Forelimb muscle (tissue), 1 donor: ENCODE measurements at regions not wholly inside any gene's neighbourhood (a gene's known extent, or its start where the extent isn't known, plus 50 kb on each side); places are given as distances from the start of the nearest gene placed in this dataset.
"Not testable (repeated sequence)": the region's sequence is repeated elsewhere in the genome, so short reads cannot be mapped to it uniquely, and the experiment has no call there.

ENCODE experiments used
- DNase-seq: peaks from one replicate; pipeline ENCODE4 v3.0.0-alpha.2; 2013; ENCODE audit warnings: low read depth

DNA sequence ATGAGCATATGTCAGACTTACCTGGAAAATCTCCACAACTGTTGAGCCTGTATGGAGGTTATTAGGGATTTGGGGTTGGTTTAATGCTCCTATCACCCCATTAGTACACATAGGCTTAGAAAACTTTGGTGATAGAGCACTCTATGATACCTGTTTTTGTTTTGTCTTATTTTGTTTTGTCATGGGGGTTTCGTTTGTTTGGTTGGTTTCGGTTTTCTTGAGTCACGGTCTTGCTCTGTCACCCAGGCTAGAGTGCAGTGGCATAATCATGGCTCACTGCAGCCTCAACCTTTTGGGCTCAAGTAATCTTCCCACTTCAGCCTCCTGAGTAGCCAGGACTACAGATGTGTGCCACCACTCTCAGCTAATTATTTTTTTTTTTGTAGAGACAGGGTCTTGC is 70.0 kb downstream of the MZT1 start:
- DNase-seq, result no peak

- no peak for DNase-seq
Measured at GRCh38 chr13:72656357-72656756, 71.1 kb downstream of the MZT1 start.

GRCh38 chr13:72653506-72653905 is 73.9 kb downstream of the MZT1 start:
- DNase-seq, result no peak

- DNase-seq, result no peak
Measured at GRCh38 chr13:72652681-72653080, 74.7 kb downstream of the MZT1 start.

DNA sequence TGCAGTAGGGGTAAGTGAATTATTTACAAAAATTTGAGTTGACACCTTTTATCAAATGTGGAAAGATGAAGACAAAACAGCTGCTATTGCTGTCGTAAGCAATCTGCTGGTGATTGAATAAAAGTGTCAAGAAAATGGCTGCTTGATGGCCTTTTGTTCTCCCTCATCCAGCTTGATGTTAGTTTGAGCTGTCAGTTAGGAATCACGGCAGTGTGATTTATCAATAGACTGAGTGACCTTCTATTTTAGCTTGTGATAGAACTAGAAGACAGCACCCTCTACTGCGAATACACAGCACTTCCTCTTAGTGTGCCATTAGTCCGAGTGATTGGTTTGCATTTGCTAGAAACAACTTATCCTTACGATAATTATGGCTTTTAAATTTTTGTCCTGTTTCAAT is 76.3 kb downstream of the MZT1 start:
- no peak for DNase-seq

- no peak for DNase-seq
Measured at GRCh38 chr13:72650051-72650700, 77.3 kb downstream of the MZT1 start.

DNA sequence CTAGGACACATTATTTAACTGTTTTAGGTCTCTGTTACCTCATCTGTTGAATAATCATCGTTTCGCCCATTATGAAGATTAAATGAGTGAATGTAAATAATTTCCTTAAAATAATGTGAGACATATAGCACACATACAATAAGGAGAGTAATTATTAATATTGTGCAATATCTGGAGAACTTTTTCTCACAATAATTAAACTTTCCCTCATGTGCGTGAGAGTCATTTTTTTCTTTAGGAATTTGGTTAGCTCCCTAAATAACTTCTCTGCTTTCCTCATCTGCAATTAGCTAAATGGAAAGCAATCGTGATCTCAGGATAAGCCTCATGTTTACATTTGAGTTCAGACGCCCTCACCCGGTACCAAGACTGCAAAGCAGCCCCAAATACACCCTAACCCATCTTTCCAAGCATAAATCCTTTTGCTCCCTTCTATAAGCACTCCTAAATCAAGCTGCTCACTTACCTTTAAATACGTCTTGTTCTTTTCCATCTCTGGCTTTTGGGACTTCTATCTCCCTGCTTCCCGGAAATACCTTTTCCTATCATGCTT is 78.8 kb downstream of the MZT1 start:
- DNase-seq, result no peak

DNA sequence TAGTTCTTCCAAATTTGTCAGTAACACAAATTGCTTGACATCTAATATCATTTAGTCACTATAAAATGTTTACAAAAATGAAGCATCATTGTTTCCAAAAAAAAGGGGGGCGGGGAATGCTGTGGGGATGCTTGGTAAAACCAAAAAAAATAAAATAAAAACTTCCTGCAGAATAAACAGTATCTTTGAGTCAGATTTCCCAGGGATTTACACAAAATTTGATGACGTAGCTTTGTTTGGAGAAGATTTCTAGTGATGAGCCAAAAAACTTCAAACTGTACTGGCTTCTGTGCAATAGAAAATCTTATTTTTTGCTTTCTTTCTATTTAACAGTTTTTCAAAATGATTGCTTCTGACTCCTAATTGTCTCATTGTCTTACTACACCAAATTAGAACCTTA is 80.0 kb downstream of the MZT1 start:
- DNase-seq, result no peak

- no peak for DNase-seq
Measured at GRCh38 chr13:72645521-72645920, 81.9 kb downstream of the MZT1 start.

DNA sequence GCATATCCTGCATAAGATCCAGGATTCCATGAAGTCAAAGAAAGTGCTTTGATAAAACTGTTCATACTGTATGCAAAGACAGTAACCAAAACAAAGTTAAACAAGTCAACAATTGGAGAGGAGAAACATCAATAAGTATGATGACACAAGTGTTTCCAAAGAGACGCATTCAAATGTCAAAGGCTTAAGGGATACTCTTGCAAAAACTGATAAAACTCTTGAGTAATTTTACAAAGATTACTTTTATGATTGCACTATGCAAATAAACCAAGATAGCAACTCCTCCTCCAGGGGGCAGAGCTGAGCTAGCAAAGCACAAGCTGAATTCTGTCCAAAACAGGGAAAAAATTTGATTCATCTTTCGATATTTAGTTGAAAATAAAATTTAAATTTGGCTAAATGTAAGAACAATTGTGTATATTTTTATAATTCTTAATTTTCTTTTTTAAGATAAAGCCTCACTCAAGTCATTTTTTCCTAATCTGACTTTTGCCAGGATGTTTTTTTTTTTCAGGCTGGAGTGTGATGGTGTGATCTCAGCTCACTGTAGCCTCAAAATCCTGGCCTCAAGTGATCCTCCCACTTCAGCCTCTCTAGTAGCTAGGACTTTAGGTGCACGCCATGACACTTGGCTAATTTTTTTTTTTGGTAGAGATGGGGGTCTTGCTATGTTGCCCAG is 84.0 kb downstream of the MZT1 start:
- no peak for DNase-seq

- no peak for DNase-seq
Measured at GRCh38 chr13:72639377-72639776, 88.1 kb downstream of the MZT1 start.

DNA sequence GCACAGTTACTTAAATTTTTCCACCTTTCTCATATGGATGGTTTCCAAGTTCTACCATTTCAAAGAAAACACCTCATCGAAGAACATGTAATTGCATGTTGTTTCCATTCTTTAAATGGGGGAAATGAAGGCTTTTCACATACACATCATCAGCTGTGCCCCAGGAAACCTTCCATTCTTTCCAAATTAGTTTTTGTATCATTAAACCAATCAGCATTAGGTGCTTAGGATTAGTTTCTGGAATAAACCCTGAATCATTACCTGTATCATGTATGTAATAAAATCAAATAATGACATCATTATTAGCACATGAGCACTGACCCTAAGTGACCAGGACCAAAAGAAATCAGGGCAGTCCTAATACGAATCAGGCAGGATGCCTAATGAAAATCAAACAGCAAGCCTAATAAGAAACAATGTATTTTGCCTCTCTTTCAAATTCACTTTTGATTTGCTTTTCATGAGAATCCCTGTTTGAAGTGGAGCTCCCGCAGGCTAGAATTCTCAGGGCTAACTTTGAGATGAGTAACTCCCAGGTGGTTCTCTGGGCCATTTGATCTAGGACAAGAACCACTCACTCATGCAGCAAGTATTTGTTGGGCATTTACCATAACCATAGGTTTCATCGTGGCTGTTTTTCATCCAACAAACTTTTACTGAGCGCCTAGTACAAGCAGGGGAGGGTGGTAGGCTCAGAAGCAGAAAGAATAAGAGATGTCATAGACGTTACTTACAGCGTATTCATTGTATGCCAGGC is 89.2 kb downstream of the MZT1 start:
- DNase-seq, result no peak

DNA sequence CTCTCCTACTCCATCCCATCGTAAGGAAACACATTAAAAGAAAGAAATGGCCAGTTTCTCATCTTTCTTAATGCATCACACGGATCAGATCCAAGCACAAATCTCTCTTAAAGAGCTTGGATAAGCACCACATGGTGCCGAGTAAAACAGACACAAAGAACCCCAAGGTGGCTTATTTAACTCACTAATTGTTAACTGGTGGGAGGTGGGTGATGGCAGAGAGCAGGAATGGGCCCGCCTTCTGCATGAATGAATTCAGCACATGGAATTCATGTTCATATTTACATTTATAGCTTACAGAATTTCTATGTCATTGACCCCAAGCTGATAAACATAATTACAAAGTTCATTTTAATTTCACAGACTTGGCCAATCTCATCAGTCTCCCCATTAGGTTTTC is 89.9 kb downstream of the MZT1 start:
- no peak for DNase-seq

- no peak for DNase-seq
Measured at GRCh38 chr13:72634859-72635258, 92.6 kb downstream of the MZT1 start.

DNA sequence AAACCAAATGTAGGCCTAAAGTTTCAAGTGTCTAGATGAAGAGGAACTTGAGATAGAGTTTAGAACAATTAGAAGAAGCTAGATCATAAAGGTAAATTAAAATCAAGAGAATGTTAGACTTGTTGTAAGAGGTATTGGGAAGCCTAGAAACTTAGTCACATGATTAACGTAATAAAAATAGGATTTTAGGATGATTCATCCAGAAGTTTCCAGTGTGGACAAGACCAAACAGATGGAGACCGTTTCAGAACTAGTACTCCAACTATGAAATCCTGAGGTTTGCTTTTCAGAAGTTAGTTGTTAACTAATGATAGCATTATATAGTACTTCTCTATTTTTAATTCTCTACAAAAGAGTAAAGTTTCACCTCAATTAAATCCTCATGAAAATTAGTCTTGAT is 104.9 kb downstream of the MZT1 start:
- no peak for DNase-seq

GRCh38 chr13:72620874-72621273 is 106.6 kb downstream of the MZT1 start:
- DNase-seq, result no peak

- no peak for DNase-seq
Measured at GRCh38 chr13:72617951-72618350, 109.5 kb downstream of the MZT1 start.

GRCh38 chr13:72617186-72617585 is 110.2 kb downstream of the MZT1 start:
- DNase-seq, result no peak

GRCh38 chr13:72610251-72610891 is 117.1 kb downstream of the MZT1 start:
- not testable (repeated sequence) for DNase-seq

GRCh38 chr13:72599178-72599743 is 128.2 kb downstream of the MZT1 start:
- no peak for DNase-seq

DNA sequence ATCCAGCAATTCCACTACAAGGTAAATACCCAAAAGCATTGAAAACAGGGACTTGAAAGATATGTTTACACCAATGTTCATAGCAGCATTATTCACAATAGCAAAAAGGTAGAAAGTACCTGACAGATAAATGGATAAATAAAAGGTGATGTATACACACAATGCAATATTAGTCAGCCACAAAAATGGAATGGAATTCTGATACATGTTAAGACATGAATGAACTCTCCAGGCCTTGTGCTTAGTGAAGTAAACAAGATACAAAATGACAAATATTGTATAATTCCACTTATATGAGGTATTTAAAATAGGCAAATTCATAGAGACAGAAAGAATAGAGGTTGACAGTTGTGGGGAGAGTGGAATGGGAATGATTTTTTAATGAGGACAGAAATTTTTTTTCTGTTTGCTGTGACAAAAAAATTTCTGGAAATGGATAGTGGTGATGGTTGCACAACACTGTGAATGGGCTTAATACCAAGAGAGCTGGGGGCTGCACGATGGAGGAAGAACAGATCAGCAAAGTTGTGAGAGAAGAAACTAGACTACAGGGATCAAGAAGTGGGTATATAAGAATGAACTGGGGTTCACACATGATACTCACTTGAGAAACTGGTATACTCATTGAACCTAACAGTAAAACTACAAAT is 137.2 kb downstream of the MZT1 start:
- no peak for DNase-seq
